MM.1S (cell line): ENCODE measurements at regions not wholly inside any gene's neighbourhood (a gene's known extent, or its start where the extent isn't known, plus 50 kb on each side); places are given as distances from the start of the nearest gene placed in this dataset.

Experiments
- CTCF ChIP-seq: fragments of 300-600 bp; sonication (generic); IDR thresholded peaks from 2 replicates; pipeline ENCODE4 v1.5.1; 2016; ENCODE audit warnings: antibody characterized with exemption, low read length, mixed read lengths
- EZH2phosphoT487 ChIP-seq: fragments of 300-600 bp; sonication (generic); IDR thresholded peaks from 2 replicates; pipeline ENCODE4 v1.6.1; 2018; ENCODE audit warnings: antibody characterized with exemption, low read length

GRCh38 chr14:38039496-38039895 is 168.2 kb upstream of the SSTR1 start:
- TF ChIP-seq CTCF: no peak
- no peak for TF ChIP-seq EZH2phosphoT487
